HFFc6 (cell line): ENCODE measurements at regions not wholly inside any gene's neighbourhood (a gene's known extent, or its start where the extent isn't known, plus 50 kb on each side); places are given as distances from the start of the nearest gene placed in this dataset.
"Not testable (repeated sequence)": the region's sequence is repeated elsewhere in the genome, so short reads cannot be mapped to it uniquely, and the experiment has no call there.

Source experiments
- DNase-seq: peaks from one replicate; pipeline ENCODE4 v3.0.0-alpha.2; 2018
- H3K27ac Mint-ChIP-seq: 2 replicates; pipeline ENCODE4 v1.8.0; 2020; ENCODE audit warnings: mild to moderate bottlenecking, mixed read lengths
- H3K27me3 Mint-ChIP-seq: 2 replicates; pipeline ENCODE4 v1.8.0; 2021; ENCODE audit warnings: mild to moderate bottlenecking, moderate library complexity, mixed read lengths; ENCODE audit not compliant: insufficient read depth
- H3K36me3 Mint-ChIP-seq: 2 replicates; pipeline ENCODE4 v1.8.0; 2021; ENCODE audit warnings: low read depth, mixed read lengths
- H3K4me1 Mint-ChIP-seq: 2 replicates; pipeline ENCODE4 v1.8.0; 2020; ENCODE audit warnings: low read depth, mixed read lengths
- H3K4me3 Mint-ChIP-seq: 2 replicates; pipeline ENCODE4 v1.8.0; 2020; ENCODE audit warnings: mild to moderate bottlenecking, moderate library complexity, mixed read lengths
- H3K9me3 Mint-ChIP-seq: 2 replicates; pipeline ENCODE4 v1.8.0; 2020; ENCODE audit warnings: mild to moderate bottlenecking, mixed read lengths
- TF ChIP-seq, protein P1 (sequence below): fragments of 200-600 bp; sonication (generic); IDR thresholded peaks from 2 replicates; pipeline ENCODE4 v1.5.0; 2021; ENCODE audit warnings: antibody characterized with exemption, mild to moderate bottlenecking

DNA sequence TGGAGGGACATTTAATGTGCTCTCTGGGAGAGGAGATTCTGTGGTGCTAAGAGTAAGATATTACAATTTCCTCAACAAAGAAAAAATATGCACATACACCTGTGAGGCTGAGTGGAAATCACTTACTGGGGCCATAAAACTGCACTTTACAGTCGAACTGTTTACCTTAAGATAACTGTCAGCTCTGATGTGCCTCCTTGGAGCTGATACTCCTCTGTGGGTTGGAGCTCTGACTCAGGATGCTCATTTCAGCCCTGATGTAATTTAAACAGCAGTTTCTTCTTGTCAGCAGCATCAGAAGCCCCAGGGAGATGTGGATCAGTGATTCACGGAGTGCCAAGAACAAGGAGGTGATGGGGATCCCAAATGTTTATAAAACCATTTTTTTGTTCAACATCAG, 241.9 kb upstream of the SFRP2 start:
- H3K4me3 Mint-ChIP-seq, result no peak overlapping the region
- DNase-seq, result no peak
- TF ChIP-seq, protein P1, sequence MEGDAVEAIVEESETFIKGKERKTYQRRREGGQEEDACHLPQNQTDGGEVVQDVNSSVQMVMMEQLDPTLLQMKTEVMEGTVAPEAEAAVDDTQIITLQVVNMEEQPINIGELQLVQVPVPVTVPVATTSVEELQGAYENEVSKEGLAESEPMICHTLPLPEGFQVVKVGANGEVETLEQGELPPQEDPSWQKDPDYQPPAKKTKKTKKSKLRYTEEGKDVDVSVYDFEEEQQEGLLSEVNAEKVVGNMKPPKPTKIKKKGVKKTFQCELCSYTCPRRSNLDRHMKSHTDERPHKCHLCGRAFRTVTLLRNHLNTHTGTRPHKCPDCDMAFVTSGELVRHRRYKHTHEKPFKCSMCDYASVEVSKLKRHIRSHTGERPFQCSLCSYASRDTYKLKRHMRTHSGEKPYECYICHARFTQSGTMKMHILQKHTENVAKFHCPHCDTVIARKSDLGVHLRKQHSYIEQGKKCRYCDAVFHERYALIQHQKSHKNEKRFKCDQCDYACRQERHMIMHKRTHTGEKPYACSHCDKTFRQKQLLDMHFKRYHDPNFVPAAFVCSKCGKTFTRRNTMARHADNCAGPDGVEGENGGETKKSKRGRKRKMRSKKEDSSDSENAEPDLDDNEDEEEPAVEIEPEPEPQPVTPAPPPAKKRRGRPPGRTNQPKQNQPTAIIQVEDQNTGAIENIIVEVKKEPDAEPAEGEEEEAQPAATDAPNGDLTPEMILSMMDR, result no peak
- H3K9me3 Mint-ChIP-seq, result peaks cover 14% of the 10 kb centered on the region
- H3K4me1 Mint-ChIP-seq, result no peaks in the 10 kb centered on the region
- H3K36me3 Mint-ChIP-seq, result no peaks in the 10 kb centered on the region
- H3K27ac Mint-ChIP-seq, result no peak overlapping the region
- no peaks in the 10 kb centered on the region for H3K27me3 Mint-ChIP-seq

GRCh38 chr4:154030152-154030551, 241.3 kb upstream of the SFRP2 start:
- no peak for DNase-seq
- H3K9me3 Mint-ChIP-seq, result peaks cover 14% of the 10 kb centered on the region
- no peaks in the 10 kb centered on the region for H3K4me1 Mint-ChIP-seq
- no peak overlapping the region for H3K4me3 Mint-ChIP-seq
- no peaks in the 10 kb centered on the region for H3K27me3 Mint-ChIP-seq
- no peaks in the 10 kb centered on the region for H3K36me3 Mint-ChIP-seq
- H3K27ac Mint-ChIP-seq, result no peak overlapping the region
- TF ChIP-seq, protein P1, result no peak

GRCh38 chr4:154029171-154029570, 240.3 kb upstream of the SFRP2 start:
- no peaks in the 10 kb centered on the region for H3K27me3 Mint-ChIP-seq
- TF ChIP-seq, protein P1, result no peak
- no peak overlapping the region for H3K27ac Mint-ChIP-seq
- H3K4me3 Mint-ChIP-seq, result no peak overlapping the region
- no peak for DNase-seq
- H3K4me1 Mint-ChIP-seq, result no peaks in the 10 kb centered on the region
- H3K36me3 Mint-ChIP-seq, result no peaks in the 10 kb centered on the region
- H3K9me3 Mint-ChIP-seq, result peaks cover 14% of the 10 kb centered on the region

DNA sequence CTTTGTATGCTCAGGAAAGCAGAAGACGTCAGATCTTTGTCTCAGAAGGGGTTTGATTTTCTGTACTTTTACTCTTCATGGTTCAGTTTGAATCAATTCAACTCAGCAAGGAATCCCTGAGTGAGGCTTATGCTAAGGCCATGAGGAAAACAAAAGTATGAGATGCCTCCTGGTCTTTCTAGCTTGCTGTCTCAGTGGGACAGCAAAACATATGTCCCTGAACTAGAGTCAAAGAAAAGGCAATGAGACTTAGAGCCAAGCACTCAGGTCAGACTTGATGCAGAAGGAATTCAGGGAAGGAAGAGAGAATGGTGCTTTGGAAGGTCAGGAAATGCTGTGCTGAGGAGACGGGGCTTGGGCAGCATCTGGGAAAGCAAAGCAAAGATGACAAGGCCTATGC, 236.2 kb upstream of the SFRP2 start:
- H3K27ac Mint-ChIP-seq, result no peak overlapping the region
- no peak overlapping the region for H3K4me3 Mint-ChIP-seq
- TF ChIP-seq, protein P1, result no peak
- H3K36me3 Mint-ChIP-seq, result no peaks in the 10 kb centered on the region
- no peaks in the 10 kb centered on the region for H3K27me3 Mint-ChIP-seq
- no peak for DNase-seq
- no peaks in the 10 kb centered on the region for H3K4me1 Mint-ChIP-seq
- peaks cover 16% of the 10 kb centered on the region for H3K9me3 Mint-ChIP-seq

GRCh38 chr4:154024097-154024694, 235.3 kb upstream of the SFRP2 start:
- DNase-seq, result no peak
- peaks cover 16% of the 10 kb centered on the region for H3K9me3 Mint-ChIP-seq
- TF ChIP-seq, protein P1, result no peak

GRCh38 chr4:154023671-154024070, 234.8 kb upstream of the SFRP2 start:
- H3K36me3 Mint-ChIP-seq, H3K4me3 Mint-ChIP-seq, H3K27me3 Mint-ChIP-seq, H3K27ac Mint-ChIP-seq, DNase-seq, H3K4me1 Mint-ChIP-seq: not testable (repeated sequence)
- H3K9me3 Mint-ChIP-seq, result peaks cover 16% of the 10 kb centered on the region

More at GRCh38 chr4:154024097-154024694, 235.3 kb upstream of the SFRP2 start:
- Mint-ChIP-seq H3K36me3 (no peaks in the 10 kb centered on the region), H3K4me1 (no peaks in the 10 kb centered on the region), H3K27ac (no peak overlapping the region), H3K27me3 (no peaks in the 10 kb centered on the region), H3K4me3 (no peak overlapping the region)
